Esophagus squamous epithelium (tissue), 5 donors: ENCODE measurements at regions not wholly inside any gene's neighbourhood (a gene's known extent, or its start where the extent isn't known, plus 50 kb on each side); places are given as distances from the start of the nearest gene placed in this dataset.

Experiments used
- DNase-seq: peaks from one replicate; lab custom pipeline; 2025; lab: John Stamatoyannopoulos, UW
- H3K27ac ChIP-seq, 4 donors: fragments of 200-600 bp; sonication (generic); one replicate each; pipeline ENCODE4 v1.5.1; 2016 to 2019; ENCODE audit warnings: mild to moderate bottlenecking in 1 of 4
- H3K27me3 ChIP-seq, 4 donors: fragments of 200-600 bp; sonication (generic); 1 replicate in 3 of 4; 2 replicates in 1 of 4; pipeline versions ENCODE4 v1.5.1 to v1.6.0; 2017 to 2021; ENCODE audit warnings: antibody characterized with exemption in 1 of 4
- H3K36me3 ChIP-seq, 3 donors: fragments of 200-600 bp; sonication (generic); one replicate each; pipeline ENCODE4 v1.5.1; 2016 to 2019
- H3K4me1 ChIP-seq, 3 donors: fragments of 200-600 bp; sonication (generic); one replicate each; pipeline ENCODE4 v1.5.1; 2017 to 2019
- H3K4me3 ChIP-seq, 4 donors: fragments of 200-600 bp; sonication (generic); 1 replicate in 3 of 4; 2 replicates in 1 of 4; pipeline ENCODE4 v1.5.1; 2016 to 2019; ENCODE audit warnings: mild to moderate bottlenecking in 2 of 4, moderate library complexity in 1 of 4
- H3K9me3 ChIP-seq, 3 donors: fragments of 200-600 bp; sonication (generic); one replicate each; pipeline ENCODE4 v1.5.1; 2016 to 2019
- CTCF ChIP-seq, 6 experiments: fragments of 450-650 bp in 4 of 6; fragments of 200-600 bp in 2 of 6; sonication (generic) in 2 of 6; IDR thresholded peaks; one replicate each; pipeline ENCODE4 v1.5.1; 2016 to 2019; ENCODE audit warnings: antibody characterized with exemption in 6 of 6, mild to moderate bottlenecking in 4 of 6, moderate library complexity in 4 of 6
- POLR2A ChIP-seq, 4 donors: fragments of 450-650 bp; IDR thresholded peaks; one replicate each; pipeline ENCODE4 v1.6.1; 2017; ENCODE audit warnings: antibody characterized with exemption in 4 of 4, mild to moderate bottlenecking in 4 of 4, moderate library complexity in 3 of 4
- WGBS, 2 donors: methylation state at CpG; one replicate each; pipeline ENCODE4 v1.1.5; 2018; 5-methylcytosine and 5-hydroxymethylcytosine counted together
- intact Hi-C: fragments of 100-400 bp; cut with DNase I; formaldehyde crosslinking; loops from one replicate; pipeline ENCODE4 v1.15.0; 2022
- donor health status: DM: yes; HTN: yes; CAD: no.

GRCh38 chr6:92023410-92023966 lies 1395.9 kb downstream of the EPHA7 start:
- no peak for DNase-seq
- intact Hi-C loops = no loop called here
- Histone ChIP-seq H3K27me3 (no peaks in the 10 kb centered on the region), H3K36me3 (no peaks in the 10 kb centered on the region), H3K4me1 (no peaks in the 10 kb centered on the region), H3K9me3 (no peaks in the 10 kb centered on the region), H3K27ac (no peak overlapping the region), H3K4me3 (no peak overlapping the region)
- no peak for TF ChIP-seq CTCF (IDR thresholded peaks at IDR 0.05)
- no peak for TF ChIP-seq POLR2A (IDR thresholded peaks at IDR 0.05)
- WGBS, 2 donors = 69 to 88% methylated on average over 2 of the region's 2 CpGs

- 72 to 100% methylated on average over 1 to 2 of the region's 29 CpGs for WGBS, 2 donors
- no peak for DNase-seq
- H3K27me3 ChIP-seq = no peaks in the 10 kb centered on the region
These were observed 1407.6 kb downstream of the EPHA7 start for GRCh38 chr6:92011681-92012245.

GRCh38 chr6:92008757-92009502 lies 1410.4 kb downstream of the EPHA7 start:
- no peaks in the 10 kb centered on the region for H3K27me3 ChIP-seq
- H3K27ac ChIP-seq = no peak overlapping the region
- intact Hi-C loops = no loop called here
- TF ChIP-seq POLR2A (IDR thresholded peaks at IDR 0.05) (no peak), CTCF (IDR thresholded peaks at IDR 0.05) (no peak)
- no peaks in the 10 kb centered on the region for H3K4me1 ChIP-seq
- H3K9me3 ChIP-seq = peaks cover 0 to 10% (median 0%) of the 10 kb centered on the region in 3 donors
- H3K4me3 ChIP-seq = no peak overlapping the region
- WGBS, 2 donors = 78 to 82% methylated on average over 7 of the region's 7 CpGs
- no peaks in the 10 kb centered on the region for H3K36me3 ChIP-seq
- DNase-seq = no peak

More at GRCh38 chr6:92011681-92012245, 1407.6 kb downstream of the EPHA7 start:
- Histone ChIP-seq H3K27ac (no peak overlapping the region), H3K4me3 (no peak overlapping the region), H3K36me3 (no peaks in the 10 kb centered on the region), H3K9me3 (peaks cover 0 to 10% (median 0%) of the 10 kb centered on the region in 3 donors), H3K4me1 (no peaks in the 10 kb centered on the region)
- intact Hi-C loops = no loop called here
- TF ChIP-seq POLR2A (IDR thresholded peaks at IDR 0.05) = no peak
- TF ChIP-seq CTCF (IDR thresholded peaks at IDR 0.05) = no peak

GRCh38 chr6:92000112-92000511 lies 1413.2 kb upstream of the MAP3K7 start:
- no peak for DNase-seq
- H3K4me1 ChIP-seq = no peaks in the 10 kb centered on the region
- WGBS, 2 donors = 89% methylated on average over 3 of the region's 3 CpGs
- H3K4me3 ChIP-seq = no peak overlapping the region
- H3K27me3 ChIP-seq = no peaks in the 10 kb centered on the region
- intact Hi-C loops = no loop called here
- H3K36me3 ChIP-seq = no peaks in the 10 kb centered on the region
- TF ChIP-seq CTCF (IDR thresholded peaks at IDR 0.05) = no peak
- no peak for TF ChIP-seq POLR2A (IDR thresholded peaks at IDR 0.05)
- no peak overlapping the region for H3K27ac ChIP-seq
- no peaks in the 10 kb centered on the region for H3K9me3 ChIP-seq

- intact Hi-C loops = no loop called here
- Histone ChIP-seq H3K27ac (no peak overlapping the region), H3K9me3 (peaks cover 0 to 8% (median 0%) of the 10 kb centered on the region in 3 donors), H3K27me3 (no peaks in the 10 kb centered on the region), H3K4me3 (no peak overlapping the region), H3K36me3 (no peaks in the 10 kb centered on the region), H3K4me1 (no peaks in the 10 kb centered on the region)
- 55 to 86% methylated on average over 1 of the region's 1 CpG for WGBS, 2 donors
- no peak for DNase-seq
- TF ChIP-seq CTCF (IDR thresholded peaks at IDR 0.05) (no peak), POLR2A (IDR thresholded peaks at IDR 0.05) (no peak)
These were observed 1407.9 kb upstream of the MAP3K7 start for GRCh38 chr6:91994787-91995186.
